Mucosa of descending colon (tissue), 3 donors: ENCODE measurements at regions not wholly inside any gene's neighbourhood (a gene's known extent, or its start where the extent isn't known, plus 50 kb on each side); places are given as distances from the start of the nearest gene placed in this dataset.
"Not testable (repeated sequence)": the region's sequence is repeated elsewhere in the genome, so short reads cannot be mapped to it uniquely, and the experiment has no call there.

Experiments used
- ATAC-seq: fragments of 200-7000 bp; cut with Tn5 transposase; one replicate; pipeline ENCODE4 v1.9.1; 2020; ENCODE audit warnings: mild to moderate bottlenecking, moderate library complexity
- DNase-seq, 3 donors: peaks; one replicate each; pipeline ENCODE4 v3.0.0-alpha.2; 2020
- H3K36me3 ChIP-seq: fragments of 200-600 bp; one replicate; pipeline ENCODE4 v1.8.0; 2021; ENCODE audit warnings: low read depth, mild to moderate bottlenecking
- H3K4me1 ChIP-seq: fragments of 200-600 bp; one replicate; pipeline ENCODE4 v1.8.0; 2021; ENCODE audit warnings: low read depth, mild to moderate bottlenecking
- H3K4me3 ChIP-seq: fragments of 200-600 bp; one replicate; pipeline ENCODE4 v1.8.0; 2021; ENCODE audit warnings: mild to moderate bottlenecking
- H3K9me3 ChIP-seq: fragments of 200-600 bp; one replicate; pipeline ENCODE4 v1.8.0; 2021; ENCODE audit warnings: mild to moderate bottlenecking
- CTCF ChIP-seq: fragments of 200-600 bp; IDR thresholded peaks from one replicate; pipeline ENCODE4 v1.8.0; 2022; ENCODE audit warnings: antibody characterized with exemption, mild to moderate bottlenecking
- intact Hi-C, 2 donors: fragments of 100-400 bp; cut with DNase I in 1 of 2; cut with micrococcal nuclease in 1 of 2; formaldehyde crosslinking; loops; one replicate each; pipeline versions ENCODE4 v1.11.0 to v1.11.1; 2022; cut with DNase I, micrococcal nuclease
- donor health status: DM: no; HTN: no; CAD: no; lungs with moderate emphysema.
- donor health status: DM: no; HTN: no; CAD: no.
- donor health status: DM: no; HTN: yes; CAD: no.

GRCh38 chr6:26754212-26754611 lies 94.7 kb upstream of the ZNF322 start:
- no peak for ATAC-seq
- no peaks in the 10 kb centered on the region for H3K9me3 ChIP-seq
- no peaks in the 10 kb centered on the region for H3K36me3 ChIP-seq
- intact Hi-C loops = no loop called here
- no peak overlapping the region for H3K4me3 ChIP-seq
- TF ChIP-seq CTCF = no peak
- H3K4me1 ChIP-seq = no peaks in the 10 kb centered on the region
- no peak for DNase-seq

- H3K4me1 ChIP-seq, DNase-seq, intact Hi-C loops, H3K36me3 ChIP-seq, H3K9me3 ChIP-seq, ATAC-seq, H3K4me3 ChIP-seq: not testable (repeated sequence)
These were observed 95.3 kb upstream of the ZNF322 start for GRCh38 chr6:26754801-26755200.

- H3K9me3 ChIP-seq, H3K36me3 ChIP-seq, ATAC-seq, intact Hi-C loops, DNase-seq, H3K4me1 ChIP-seq, H3K4me3 ChIP-seq: not testable (repeated sequence)
These were observed 96.7 kb upstream of the ZNF322 start for GRCh38 chr6:26756067-26756805.

- H3K4me3 ChIP-seq, H3K9me3 ChIP-seq, H3K36me3 ChIP-seq, DNase-seq, H3K4me1 ChIP-seq, intact Hi-C loops, ATAC-seq: not testable (repeated sequence)
These were observed 106.8 kb upstream of the ZNF322 start for GRCh38 chr6:26766203-26766902.

- H3K4me1 ChIP-seq, intact Hi-C loops, H3K36me3 ChIP-seq, DNase-seq, ATAC-seq, H3K9me3 ChIP-seq, H3K4me3 ChIP-seq: not testable (repeated sequence)
These were observed 111.6 kb upstream of the ZNF322 start for GRCh38 chr6:26770941-26771666.

- H3K9me3 ChIP-seq, DNase-seq, intact Hi-C loops, H3K36me3 ChIP-seq, ATAC-seq, H3K4me1 ChIP-seq, H3K4me3 ChIP-seq: not testable (repeated sequence)
These were observed 113.9 kb upstream of the ZNF322 start for GRCh38 chr6:26773414-26773813.

GRCh38 chr6:26780563-26780962 lies 121.0 kb upstream of the ZNF322 start:
- intact Hi-C loops, H3K9me3 ChIP-seq, DNase-seq, H3K4me3 ChIP-seq, H3K36me3 ChIP-seq, H3K4me1 ChIP-seq, ATAC-seq: not testable (repeated sequence)

GRCh38 chr6:26795474-26796307 lies 136.1 kb upstream of the ZNF322 start:
- H3K36me3 ChIP-seq, H3K4me1 ChIP-seq, DNase-seq, intact Hi-C loops, ATAC-seq, H3K4me3 ChIP-seq, H3K9me3 ChIP-seq: not testable (repeated sequence)

- intact Hi-C loops, H3K9me3 ChIP-seq, H3K36me3 ChIP-seq, DNase-seq, H3K4me3 ChIP-seq, H3K4me1 ChIP-seq, ATAC-seq: not testable (repeated sequence)
These were observed 140.5 kb upstream of the ZNF322 start for GRCh38 chr6:26799903-26800633.

- ATAC-seq, intact Hi-C loops, H3K9me3 ChIP-seq, H3K4me1 ChIP-seq, H3K36me3 ChIP-seq, DNase-seq, H3K4me3 ChIP-seq: not testable (repeated sequence)
These were observed 144.2 kb upstream of the ZNF322 start for GRCh38 chr6:26803762-26804161.

GRCh38 chr6:26811486-26812116 lies 152.1 kb upstream of the ZNF322 start:
- DNase-seq, intact Hi-C loops, H3K9me3 ChIP-seq, H3K4me3 ChIP-seq, H3K4me1 ChIP-seq, ATAC-seq, H3K36me3 ChIP-seq: not testable (repeated sequence)
